K562 (cell line): ENCODE measurements at regions not wholly inside any gene's neighbourhood (a gene's known extent, or its start where the extent isn't known, plus 50 kb on each side); places are given as distances from the start of the nearest gene placed in this dataset.
A peak's percentile ranks its signal among the peaks of the same experiment; 100 is the strongest.

ENCODE experiments used
- CREB3L1 ChIP-seq: fragments of 450-650 bp; IDR thresholded peaks from 2 replicates; pipeline ENCODE4 v1.6.1; 2014; ENCODE audit warnings: low read depth, mild to moderate bottlenecking, moderate library complexity, borderline replicate concordance
- LARP7 ChIP-seq: fragments of 450-650 bp; IDR thresholded peaks from 2 replicates; pipeline ENCODE4 v1.6.1; 2016
- MXD1 ChIP-seq: fragments of 250-450 bp; sonication (Bioruptor Pico); IDR thresholded peaks from 2 replicates; pipeline ENCODE4 v1.8.0; 2021; ENCODE audit warnings: borderline replicate concordance, mild to moderate bottlenecking, moderate library complexity; ENCODE audit not compliant: poor library complexity, severe bottlenecking
- PHTF2 ChIP-seq: fragments of 250-450 bp; sonication (Bioruptor Pico); IDR thresholded peaks from 2 replicates; pipeline ENCODE4 v1.5.0; 2021; ENCODE audit warnings: mild to moderate bottlenecking
- PML ChIP-seq: IDR thresholded peaks from 2 replicates; pipeline ENCODE4 v1.6.1; 2012; ENCODE audit warnings: low read length, inconsistent platforms
- POLR3A ChIP-seq: IDR thresholded peaks from 2 replicates; pipeline ENCODE4 v1.6.1; 2011; ENCODE audit warnings: borderline replicate concordance, mild to moderate bottlenecking, moderate library complexity; ENCODE audit not compliant: insufficient read length, insufficient read depth; ENCODE audit errors: extremely low read depth
- RAD21 ChIP-seq, 2 experiments: fragments of 250-450 bp in 1 of 2; fragments of 450-650 bp in 1 of 2; sonication (Bioruptor Pico) in 1 of 2; formaldehyde crosslinking in 1 of 2; IDR thresholded peaks in 1 of 2; conservative IDR thresholded peaks in 1 of 2; 2 replicates each; pipeline versions ENCODE4 v1.4.0 to v1.8.0; 2020 to 2022; ENCODE audit warnings: mild to moderate bottlenecking in 2 of 2, moderate library complexity in 1 of 2
- RCOR1 ChIP-seq, 2 experiments: IDR thresholded peaks; 2 replicates each; pipeline ENCODE4 v1.6.1; 2012; ENCODE audit warnings: low read depth in 2 of 2, low read length in 2 of 2, borderline replicate concordance in 1 of 2, improper control_type of control experiment in 1 of 2
- SMC3 ChIP-seq: conservative IDR thresholded peaks from 2 replicates; pipeline ENCODE4 v1.6.1; 2011; ENCODE audit warnings: low read depth, low read length, improper control_type of control experiment; ENCODE audit not compliant: insufficient read depth
- SRF ChIP-seq, 2 experiments: fragments of 250-450, 450-650 bp in 1 of 2; sonication (Bioruptor Pico) in 1 of 2; sonication (generic) in 1 of 2; formaldehyde crosslinking; IDR thresholded peaks; 2 replicates each; pipeline versions ENCODE4 v1.5.0 to v1.5.1; 2020 to 2022; ENCODE audit warnings: mild to moderate bottlenecking in 1 of 2, missing genetic modification reagents in 1 of 2
- TCF3 ChIP-seq: sonication (generic); formaldehyde crosslinking; IDR thresholded peaks from 2 replicates; pipeline ENCODE4 v1.4.0; 2020; ENCODE audit warnings: mild to moderate bottlenecking, missing genetic modification reagents
- XRCC5 ChIP-seq: fragments of 200-400 bp; formaldehyde crosslinking; IDR thresholded peaks from 2 replicates; pipeline ENCODE4 v1.6.1; 2017; ENCODE audit warnings: low read depth, mild to moderate bottlenecking, low read length
- ZC3H8 ChIP-seq: fragments of 450-650 bp; IDR thresholded peaks from 2 replicates; pipeline ENCODE4 v1.6.1; 2017
- ZNF3 ChIP-seq: fragments of 250-450 bp; sonication (Bioruptor Pico); IDR thresholded peaks from 2 replicates; pipeline ENCODE4 v1.5.0; 2021; ENCODE audit warnings: mild to moderate bottlenecking, moderate library complexity
- ZNF655 ChIP-seq: fragments of 250-450 bp; sonication (Bioruptor Pico); IDR thresholded peaks from 2 replicates; pipeline ENCODE4 v1.5.0; 2021
- ZNF668 ChIP-seq: fragments of 250-450 bp; sonication (Bioruptor Pico); IDR thresholded peaks from 2 replicates; pipeline ENCODE4 v1.8.0; 2022; ENCODE audit warnings: mild to moderate bottlenecking, inconsistent platforms
- ZNF740 ChIP-seq, 3 experiments: fragments of 200-800 bp in 1 of 3; sonication (Bioruptor generic) in 1 of 3; sonication (generic) in 1 of 3; formaldehyde crosslinking in 1 of 3; IDR thresholded peaks; 2 replicates each; pipeline versions ENCODE4 v1.6.1 to v1.8.0; 2016 to 2022; ENCODE audit warnings: mild to moderate bottlenecking in 2 of 3, missing compliant biosample characterization in 2 of 3, missing genetic modification characterization in 2 of 3, missing genetic modification reagents in 1 of 3
- TF ChIP-seq, protein P1 (sequence below): fragments of 450-650 bp; formaldehyde crosslinking; IDR thresholded peaks from 2 replicates; pipeline ENCODE4 v1.4.0; 2022; ENCODE audit warnings: missing genetic modification characterization

- TF ChIP-seq ZNF655 (no peak), ZNF3 (CRISPR knock-in tag) (no peak), XRCC5 (no peak), POLR3A (no peak), RCOR1 (IDR thresholded peaks at IDR 0.05; ENCODE audit: borderline replicate concordance in 1 of 2, low read depth in 2 of 2, low read length in 2 of 2) (peak; percentile 85 to 98), ZC3H8 (no peak), PHTF2 (CRISPR knock-in tag) (no peak), SRF (CRISPR knock-in tag; IDR thresholded peaks at IDR 0.05) (peak in 1 of 2 experiments; percentile 44; a peak in 1 of 4 replicates), LARP7 (no peak), TCF3 (CRISPR knock-in tag) (peak; percentile 90), RAD21 (CRISPR knock-in tag; conservative IDR thresholded peaks at IDR 0.05 in 1 of 2, IDR thresholded peaks at IDR 0.05 in 1 of 2) (peak in 1 of 2 experiments; percentile 12; a peak in 1 of 4 replicates), PML (no peak), ZNF740 (CRISPR knock-in tag; IDR thresholded peaks at IDR 0.05) (no peak), ZNF740 (tag; IDR thresholded peaks at IDR 0.05) (peak in 1 of 2 experiments; percentile 36; a peak in 1 of 4 replicates), SMC3 (no peak), ZNF668 (CRISPR knock-in tag) (no peak), CREB3L1 (no peak), MXD1 (CRISPR knock-in tag) (no peak)
- TF ChIP-seq, protein P1, sequence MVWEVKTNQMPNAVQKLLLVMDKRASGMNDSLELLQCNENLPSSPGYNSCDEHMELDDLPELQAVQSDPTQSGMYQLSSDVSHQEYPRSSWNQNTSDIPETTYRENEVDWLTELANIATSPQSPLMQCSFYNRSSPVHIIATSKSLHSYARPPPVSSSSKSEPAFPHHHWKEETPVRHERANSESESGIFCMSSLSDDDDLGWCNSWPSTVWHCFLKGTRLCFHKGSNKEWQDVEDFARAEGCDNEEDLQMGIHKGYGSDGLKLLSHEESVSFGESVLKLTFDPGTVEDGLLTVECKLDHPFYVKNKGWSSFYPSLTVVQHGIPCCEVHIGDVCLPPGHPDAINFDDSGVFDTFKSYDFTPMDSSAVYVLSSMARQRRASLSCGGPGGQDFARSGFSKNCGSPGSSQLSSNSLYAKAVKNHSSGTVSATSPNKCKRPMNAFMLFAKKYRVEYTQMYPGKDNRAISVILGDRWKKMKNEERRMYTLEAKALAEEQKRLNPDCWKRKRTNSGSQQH (CRISPR knock-in tag) = no peak
Observed at GRCh38 chr12:93177208-93178153, 200.2 kb upstream of the NUDT4 start (continued).
